ENCODE measurements at regions not wholly inside any gene's neighbourhood (a gene's known extent, or its start where the extent isn't known, plus 50 kb on each side); places are given as distances from the start of the nearest gene placed in this dataset.

DNA sequence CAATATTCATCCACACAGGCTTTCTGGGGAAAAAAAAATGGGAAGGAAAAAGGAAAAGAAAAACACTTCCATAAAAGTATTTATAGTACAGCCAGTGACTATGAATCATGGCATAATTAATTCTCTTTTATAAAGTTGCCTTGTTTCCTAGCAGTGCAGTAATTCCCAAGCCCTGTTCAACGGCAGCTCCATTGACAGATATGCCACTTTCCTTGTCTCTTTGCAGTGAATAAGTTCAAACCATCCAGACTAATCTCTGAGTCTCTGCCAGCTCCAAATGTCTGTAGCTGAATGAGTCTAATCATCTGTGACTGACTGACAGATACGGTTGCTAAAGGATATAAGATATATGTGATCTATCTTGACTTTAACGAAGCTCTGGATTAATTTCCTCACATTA is 52.9 kb upstream of the KCNJ16 start:
- Mint-ChIP-seq H3K27ac (no peak overlapping the region), H3K9me3 (peaks cover 0 to 5% (median 0%) of the 10 kb centered on the region in 9 donors), H3K4me3 (no peak overlapping the region), H3K36me3 (no peaks in the 10 kb centered on the region), H3K4me1 (no peaks in the 10 kb centered on the region), H3K27me3 (peaks cover 0 to 8% (median 3%) of the 10 kb centered on the region in 5 donors)
- ATAC-seq, result no peak
- POLR2A ChIA-PET, result no interaction called here
- DNase-seq, result no peak

DNA sequence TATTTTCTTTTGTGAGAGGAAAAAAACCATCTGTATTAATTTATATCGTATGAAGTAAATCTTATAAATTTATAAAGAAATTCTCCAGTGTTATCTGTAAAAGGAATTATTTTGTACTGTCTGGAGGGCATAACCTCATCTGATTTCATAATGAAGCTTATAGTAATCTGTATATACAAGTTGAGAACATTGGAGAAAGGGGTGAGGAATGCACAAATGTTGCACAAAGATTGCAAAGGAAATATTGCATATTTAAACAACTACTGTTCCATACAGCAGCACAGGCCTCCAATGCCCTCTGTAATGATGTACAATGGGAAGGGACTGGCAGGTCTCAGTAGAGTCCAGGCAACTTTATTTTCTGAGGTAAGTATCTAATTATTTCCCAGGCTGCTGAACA is 50.8 kb upstream of the KCNJ16 start:
- DNase-seq, result no peak
- H3K27me3 Mint-ChIP-seq, result peaks cover 0 to 14% (median 7%) of the 10 kb centered on the region in 5 donors
- POLR2A ChIA-PET, result no interaction called here
- no peak overlapping the region for H3K4me3 Mint-ChIP-seq
- H3K36me3 Mint-ChIP-seq, result no peaks in the 10 kb centered on the region
- no peak for ATAC-seq
- H3K27ac Mint-ChIP-seq, result no peak overlapping the region
- H3K4me1 Mint-ChIP-seq, result no peaks in the 10 kb centered on the region
- peaks cover 0 to 6% (median 0%) of the 10 kb centered on the region in 9 donors for H3K9me3 Mint-ChIP-seq
